NCI-H460 (cell line): ENCODE measurements at regions not wholly inside any gene's neighbourhood (a gene's known extent, or its start where the extent isn't known, plus 50 kb on each side); places are given as distances from the start of the nearest gene placed in this dataset.

Experiments used
- DNase-seq: peaks from one replicate; pipeline ENCODE4 v3.0.0-alpha.2; 2016; ENCODE audit warnings: low read depth; ENCODE audit errors: extremely low read depth

DNA sequence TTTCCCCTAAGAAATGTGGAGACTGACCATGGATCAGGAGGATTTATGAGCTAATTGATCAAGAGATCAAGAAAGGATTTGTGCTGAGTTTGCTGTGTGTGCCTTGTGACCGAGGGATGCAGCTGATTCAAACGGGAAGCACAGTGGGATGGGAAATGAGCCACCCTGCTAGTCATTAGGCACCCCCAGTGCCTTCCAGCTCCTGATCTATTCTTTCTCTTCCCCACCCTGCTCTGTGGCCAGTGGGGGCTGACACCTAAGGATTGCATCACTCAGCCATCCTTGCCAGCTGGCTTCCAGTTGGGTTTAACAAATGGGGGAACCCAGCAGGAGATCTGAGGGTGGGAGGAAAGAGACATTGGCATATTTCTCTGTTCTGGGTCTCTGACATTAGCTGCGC lies 132.2 kb upstream of the CXCR4 start:
- DNase-seq, result no peak

DNA sequence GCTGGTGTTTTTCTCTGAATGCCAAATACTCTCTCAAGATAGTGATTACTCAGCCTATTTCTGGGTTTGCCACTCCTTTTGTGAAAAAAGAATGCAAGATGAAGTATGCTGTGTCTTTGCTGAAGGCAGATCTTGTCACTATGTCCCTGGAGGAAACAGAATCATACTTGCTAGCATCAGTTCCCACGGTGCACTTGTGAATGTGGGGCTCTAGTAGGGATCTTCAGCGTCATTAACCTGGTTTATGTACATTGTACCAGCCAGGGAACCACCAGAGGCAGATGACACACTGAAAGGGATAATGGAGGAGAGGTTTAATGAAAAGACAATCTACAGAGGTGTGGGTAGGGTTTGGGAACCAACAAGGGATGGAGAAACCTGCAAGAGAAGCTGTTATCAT lies 131.0 kb upstream of the CXCR4 start:
- no peak for DNase-seq

GRCh38 chr2:136248242-136248641 lies 130.3 kb upstream of the CXCR4 start:
- no peak for DNase-seq

- DNase-seq, result no peak
Measured at GRCh38 chr2:136247204-136247950, 129.4 kb upstream of the CXCR4 start.

DNA sequence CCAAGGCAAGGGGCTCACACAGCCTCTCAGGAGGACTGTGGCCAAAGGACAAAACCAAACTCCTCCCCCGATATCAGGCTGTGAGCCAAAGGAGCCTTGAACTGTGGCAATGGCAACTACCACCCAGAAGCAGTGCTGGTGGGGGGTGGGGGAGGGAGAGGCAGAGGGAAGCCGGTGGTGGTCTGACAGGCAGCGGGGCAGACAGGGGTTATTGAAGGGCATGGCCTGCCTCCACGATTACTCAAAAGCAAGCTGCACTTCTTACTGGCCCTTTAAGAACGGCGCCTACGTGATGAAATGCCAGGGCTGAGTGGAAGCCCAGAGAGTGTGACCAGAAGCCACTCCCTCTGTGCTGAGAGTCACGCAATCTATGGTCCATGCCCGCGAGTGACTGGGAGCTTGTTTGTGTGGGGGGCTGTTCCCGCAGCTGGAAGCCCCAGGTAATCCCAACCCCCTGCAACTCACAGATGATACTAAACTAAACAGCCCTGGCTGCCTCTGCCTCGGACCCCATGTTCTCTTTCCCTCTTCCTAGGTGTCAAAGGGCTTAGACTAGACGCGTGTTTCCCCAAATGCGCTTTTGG lies 128.2 kb upstream of the CXCR4 start:
- peak; percentile 41 for DNase-seq

DNA sequence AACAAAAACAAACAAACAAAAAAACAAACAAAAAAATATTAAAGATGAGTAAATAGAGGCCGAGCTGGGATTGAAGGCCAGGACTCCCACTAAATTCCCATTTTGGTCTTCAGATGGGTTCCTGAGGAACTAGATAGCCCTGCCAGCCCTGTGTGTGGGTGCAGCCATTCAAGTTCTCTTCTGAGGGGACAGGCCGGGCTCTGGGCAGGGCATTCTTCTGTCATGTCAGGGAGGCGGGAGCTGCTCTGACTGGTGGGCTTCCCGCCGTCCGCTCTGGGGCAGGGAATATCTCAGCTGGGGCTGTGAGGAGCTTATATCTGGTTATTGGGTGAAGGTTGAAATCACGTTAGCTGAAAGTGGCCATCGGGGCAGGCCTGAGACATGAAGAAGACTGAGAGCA lies 127.3 kb upstream of the CXCR4 start:
- no peak for DNase-seq

DNA sequence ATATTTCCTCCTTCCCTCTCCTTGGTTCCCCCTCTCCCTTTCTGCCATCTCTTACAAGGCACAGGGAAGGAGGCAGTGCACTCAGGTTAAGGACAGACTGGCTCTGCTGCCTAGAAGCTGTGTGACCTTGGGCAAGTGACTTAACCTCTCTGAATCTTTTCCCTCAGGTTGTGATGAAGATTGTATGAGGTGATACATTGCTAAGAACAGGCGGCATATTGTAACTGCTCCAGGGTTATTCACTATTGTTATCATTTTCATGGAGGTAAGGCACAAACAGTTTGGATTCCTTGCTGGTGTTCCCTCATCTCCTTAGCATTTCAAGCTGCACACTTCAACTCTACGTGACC lies 126.6 kb upstream of the CXCR4 start:
- no peak for DNase-seq

- no peak for DNase-seq
Measured at GRCh38 chr2:136243638-136244535, 125.9 kb upstream of the CXCR4 start.

GRCh38 chr2:136242687-136243277 lies 124.8 kb upstream of the CXCR4 start:
- no peak for DNase-seq

DNA sequence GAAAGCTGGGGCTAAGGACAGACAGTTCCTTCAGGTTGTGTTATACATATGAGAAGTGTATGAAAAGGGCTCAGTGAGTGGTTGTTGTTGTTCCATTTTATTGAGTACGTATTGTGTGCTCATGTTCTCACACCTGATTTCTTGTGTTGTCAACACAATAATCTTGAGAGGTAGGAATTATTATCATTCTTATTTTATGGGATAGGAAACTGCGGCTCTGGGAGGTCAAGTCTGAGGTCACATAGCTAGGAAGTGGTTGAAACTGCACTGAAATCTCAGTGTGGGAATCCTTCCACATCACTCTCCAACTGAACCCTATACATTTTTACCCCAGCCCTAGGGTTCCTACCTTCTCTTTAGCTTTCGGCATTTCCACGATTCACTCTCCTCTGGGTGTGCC lies 124.2 kb upstream of the CXCR4 start:
- DNase-seq, result no peak

GRCh38 chr2:136239079-136239685 lies 121.2 kb upstream of the CXCR4 start:
- no peak for DNase-seq

GRCh38 chr2:136238286-136239078 lies 120.5 kb upstream of the CXCR4 start:
- DNase-seq, result no peak

DNA sequence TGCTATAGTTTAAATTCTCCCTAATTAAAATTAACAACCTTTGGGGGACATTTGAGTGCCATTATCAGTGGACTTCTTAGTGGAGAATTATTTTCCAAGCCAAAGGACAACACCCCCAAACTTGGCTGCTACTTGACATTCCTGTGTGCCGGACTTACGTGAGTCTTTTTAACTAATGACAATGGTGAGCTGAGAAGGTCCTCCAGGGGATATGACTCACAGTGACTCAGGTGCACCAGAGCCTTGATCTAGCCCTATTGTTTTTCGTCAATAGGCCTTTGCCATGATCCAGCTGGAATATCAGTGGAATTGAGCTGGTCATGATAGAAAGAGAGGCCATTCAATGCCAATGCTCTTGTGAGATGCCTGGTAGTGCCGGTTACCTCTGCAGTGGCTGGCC lies 118.1 kb upstream of the CXCR4 start:
- no peak for DNase-seq

DNA sequence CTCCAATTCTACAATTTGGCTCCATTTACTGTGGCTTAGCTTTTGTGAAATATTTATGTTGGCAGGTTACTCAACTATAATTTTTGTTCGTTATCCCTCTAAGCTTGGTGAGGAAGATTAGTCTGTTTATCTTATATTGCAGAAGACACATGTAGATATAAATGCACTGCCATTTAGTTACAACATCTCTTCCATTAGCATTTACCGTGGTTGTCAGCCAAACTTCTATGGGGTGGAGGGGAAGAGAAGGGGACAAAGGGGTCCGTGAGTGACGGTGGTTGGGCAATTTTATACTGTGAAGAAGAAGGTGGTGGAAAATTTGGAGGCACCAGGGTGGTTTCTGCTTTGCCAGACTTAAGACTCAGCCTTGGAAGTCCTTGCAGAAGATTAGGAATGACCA lies 117.6 kb upstream of the CXCR4 start:
- DNase-seq, result no peak

DNA sequence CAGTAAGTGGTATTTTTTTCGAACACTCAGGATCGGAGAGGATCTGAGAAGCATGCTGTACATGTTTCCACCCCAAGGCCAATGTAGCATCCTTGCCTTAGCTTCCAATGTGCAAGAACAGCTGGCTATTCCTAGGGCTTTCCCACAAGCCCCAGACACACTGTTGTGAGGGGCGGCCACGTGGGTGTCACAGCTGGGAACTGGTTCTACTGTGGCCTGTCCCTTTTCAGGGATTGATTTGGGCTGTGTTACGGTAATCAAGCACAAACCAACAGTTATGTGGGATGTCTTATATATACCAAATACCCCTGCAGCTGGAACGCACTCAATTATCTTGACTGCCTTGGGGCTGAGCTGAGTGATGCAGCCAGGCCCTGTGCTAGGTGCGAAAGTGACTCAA lies 116.3 kb upstream of the CXCR4 start:
- no peak for DNase-seq

GRCh38 chr2:136233298-136233697 lies 115.3 kb upstream of the CXCR4 start:
- DNase-seq, result no peak

- no peak for DNase-seq
Measured at GRCh38 chr2:136232456-136233172, 114.7 kb upstream of the CXCR4 start.

- no peak for DNase-seq
Measured at GRCh38 chr2:136230464-136230863, 112.5 kb upstream of the CXCR4 start.

GRCh38 chr2:136226903-136227302 lies 109.0 kb upstream of the CXCR4 start:
- no peak for DNase-seq
